Lung (tissue), 11 donors: ENCODE measurements at regions not wholly inside any gene's neighbourhood (a gene's known extent, or its start where the extent isn't known, plus 50 kb on each side); places are given as distances from the start of the nearest gene placed in this dataset.
"Not testable (repeated sequence)": the region's sequence is repeated elsewhere in the genome, so short reads cannot be mapped to it uniquely, and the experiment has no call there.

ENCODE experiments used
- ATAC-seq: fragments of 200-7000 bp; cut with Tn5 transposase; one replicate; pipeline ENCODE4 v1.9.1; 2020; ENCODE audit warnings: moderate number of reproducible peaks; ENCODE audit not compliant: insufficient read depth, low FRiP score
- DNase-seq, 3 donors: peaks; one replicate each; pipeline ENCODE4 v3.0.0-alpha.2; 2013 to 2017
- H3K27ac ChIP-seq, 2 donors: one replicate each; pipeline ENCODE4 v1.5.1; 2013; ENCODE audit warnings: mild to moderate bottlenecking in 2 of 2, moderate library complexity in 2 of 2, control low read depth in 1 of 2, inconsistent platforms in 1 of 2, low read depth in 1 of 2, low read length in 1 of 2
- H3K27me3 ChIP-seq, 3 donors: one replicate each; pipeline ENCODE4 v1.5.1; 2013; ENCODE audit warnings: low read length in 2 of 3; ENCODE audit not compliant: control insufficient read depth in 3 of 3, insufficient read depth in 3 of 3
- H3K36me3 ChIP-seq, 4 donors: one replicate each; pipeline ENCODE4 v1.5.1; 2013; ENCODE audit warnings: low read length in 4 of 4, mild to moderate bottlenecking in 1 of 4, moderate library complexity in 1 of 4; ENCODE audit not compliant: control insufficient read depth in 4 of 4, insufficient read depth in 4 of 4
- H3K4me1 ChIP-seq, 5 donors: one replicate each; pipeline ENCODE4 v1.5.1; 2013; ENCODE audit warnings: low read length in 5 of 5, mild to moderate bottlenecking in 2 of 5, moderate library complexity in 1 of 5; ENCODE audit not compliant: control insufficient read depth in 5 of 5, insufficient read depth in 5 of 5
- H3K4me3 ChIP-seq: one replicate; pipeline ENCODE4 v1.5.1; 2013; ENCODE audit warnings: mild to moderate bottlenecking, control low read depth, moderate library complexity
- H3K9ac ChIP-seq, 2 donors: one replicate each; pipeline ENCODE4 v1.5.1; 2013; ENCODE audit warnings: low read length in 2 of 2, control low read depth in 1 of 2; ENCODE audit not compliant: insufficient read depth in 1 of 2
- H3K9me3 ChIP-seq, 4 donors: one replicate each; pipeline ENCODE4 v1.5.1; 2013; ENCODE audit warnings: low read length in 3 of 4, mild to moderate bottlenecking in 1 of 4, moderate library complexity in 1 of 4; ENCODE audit not compliant: control insufficient read depth in 4 of 4, insufficient read depth in 3 of 4
- WGBS, 2 donors: extraction: QIAGEN DNeasy Blood & Tissue Kit; methylation state at CpG; one replicate each; pipeline ENCODE4 v1.1.7; 2013; 5-methylcytosine and 5-hydroxymethylcytosine counted together
- TF ChIP-seq, protein P1 (sequence below): IDR thresholded peaks from 2 replicates; pipeline ENCODE4 v1.5.1; 2012; ENCODE audit warnings: mild to moderate bottlenecking; ENCODE audit errors: control extremely low read depth, extremely low read depth
- donor health status: control.
- donor health status: control.
- donor health status: Bipolar disorder and iron deficiency.
- donor health status: healthy.
- donor health status: DM: yes; HTN: yes; CAD: no.

DNA sequence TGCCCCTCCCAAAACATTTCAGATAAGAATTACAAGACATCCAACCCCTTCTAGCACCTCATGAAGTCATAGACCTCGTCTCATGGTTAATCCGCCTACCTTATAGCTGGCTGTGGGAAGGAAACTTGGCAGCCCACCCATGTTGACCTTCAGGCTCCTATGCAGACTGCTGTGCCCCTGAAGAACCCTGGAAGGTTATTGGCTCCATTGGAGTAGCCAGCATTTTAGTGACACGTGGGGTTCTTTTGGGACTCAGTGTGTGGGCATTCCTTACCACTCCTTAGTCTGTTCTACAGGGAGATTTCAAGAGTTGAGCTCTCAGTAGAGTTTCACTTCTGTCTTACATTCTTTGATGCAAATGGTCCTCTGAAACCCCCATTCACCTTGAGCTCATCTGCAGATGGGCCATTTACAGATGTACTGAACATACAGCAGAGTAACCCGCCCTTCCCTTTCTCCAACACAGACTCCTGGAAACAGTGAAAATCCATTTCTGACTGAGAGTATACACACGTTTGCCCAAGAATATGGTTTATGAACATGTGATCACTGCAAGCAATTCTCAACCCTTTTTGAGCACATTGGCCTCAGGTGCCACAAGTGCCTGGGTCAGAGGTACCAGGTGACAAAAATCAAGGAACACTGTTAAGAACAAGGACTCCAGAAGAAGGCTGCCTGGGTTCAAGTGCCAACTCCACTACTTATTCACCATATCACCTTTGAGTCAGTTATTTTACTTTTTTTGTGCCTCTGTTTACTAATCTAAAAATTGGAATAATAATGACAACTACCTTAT is 54.0 kb upstream of the HECW1 start:
- DNase-seq (no peak), ATAC-seq (no peak)
- H3K4me1 ChIP-seq = no peaks in the 10 kb centered on the region
- TF ChIP-seq, protein P1, sequence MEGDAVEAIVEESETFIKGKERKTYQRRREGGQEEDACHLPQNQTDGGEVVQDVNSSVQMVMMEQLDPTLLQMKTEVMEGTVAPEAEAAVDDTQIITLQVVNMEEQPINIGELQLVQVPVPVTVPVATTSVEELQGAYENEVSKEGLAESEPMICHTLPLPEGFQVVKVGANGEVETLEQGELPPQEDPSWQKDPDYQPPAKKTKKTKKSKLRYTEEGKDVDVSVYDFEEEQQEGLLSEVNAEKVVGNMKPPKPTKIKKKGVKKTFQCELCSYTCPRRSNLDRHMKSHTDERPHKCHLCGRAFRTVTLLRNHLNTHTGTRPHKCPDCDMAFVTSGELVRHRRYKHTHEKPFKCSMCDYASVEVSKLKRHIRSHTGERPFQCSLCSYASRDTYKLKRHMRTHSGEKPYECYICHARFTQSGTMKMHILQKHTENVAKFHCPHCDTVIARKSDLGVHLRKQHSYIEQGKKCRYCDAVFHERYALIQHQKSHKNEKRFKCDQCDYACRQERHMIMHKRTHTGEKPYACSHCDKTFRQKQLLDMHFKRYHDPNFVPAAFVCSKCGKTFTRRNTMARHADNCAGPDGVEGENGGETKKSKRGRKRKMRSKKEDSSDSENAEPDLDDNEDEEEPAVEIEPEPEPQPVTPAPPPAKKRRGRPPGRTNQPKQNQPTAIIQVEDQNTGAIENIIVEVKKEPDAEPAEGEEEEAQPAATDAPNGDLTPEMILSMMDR = no peak
- WGBS, 2 donors = 81 to 85% methylated on average over 5 of the region's 5 CpGs
- no peak overlapping the region for H3K27ac ChIP-seq
- H3K36me3 ChIP-seq = no peaks in the 10 kb centered on the region
- H3K9me3 ChIP-seq = no peaks in the 10 kb centered on the region
- H3K27me3 ChIP-seq = peaks cover 0 to 6% (median 0%) of the 10 kb centered on the region in 3 donors
- H3K9ac ChIP-seq = no peak overlapping the region
- H3K4me3 ChIP-seq = no peak overlapping the region

DNA sequence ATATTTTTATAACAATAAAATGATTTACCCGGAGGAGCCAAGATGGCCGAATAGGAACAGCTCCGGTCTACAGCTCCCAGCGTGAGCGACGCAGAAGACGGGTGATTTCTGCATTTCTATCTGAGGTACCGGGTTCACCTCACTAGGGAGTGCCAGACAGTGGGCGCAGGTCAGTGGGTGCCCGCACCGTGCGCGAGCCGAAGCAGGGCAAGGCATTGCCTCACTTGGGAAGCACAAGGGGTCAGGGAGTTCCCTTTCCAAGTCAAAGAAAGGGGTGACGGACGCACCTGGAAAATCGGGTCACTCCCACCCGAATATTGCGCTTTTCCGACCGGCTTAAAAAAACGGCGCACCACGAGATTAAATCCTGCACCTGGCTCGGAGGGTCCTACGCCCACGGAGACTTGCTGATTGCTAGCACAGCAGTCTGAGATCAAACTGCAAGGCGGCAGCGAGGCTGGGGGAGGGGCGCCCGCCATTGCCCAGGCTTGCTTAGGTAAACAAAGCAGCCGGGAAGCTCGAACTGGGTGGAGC is 53.3 kb upstream of the HECW1 start:
- not testable (repeated sequence) for H3K27ac ChIP-seq, H3K4me1 ChIP-seq, H3K36me3 ChIP-seq, H3K27me3 ChIP-seq, H3K9ac ChIP-seq, H3K9me3 ChIP-seq, DNase-seq, ATAC-seq, H3K4me3 ChIP-seq
- 79 to 90% methylated on average over 30 to 31 of the region's 33 CpGs for WGBS, 2 donors
